SK-N-MC (cell line): ENCODE measurements at regions not wholly inside any gene's neighbourhood (a gene's known extent, or its start where the extent isn't known, plus 50 kb on each side); places are given as distances from the start of the nearest gene placed in this dataset.

Source experiments
- EZH2 ChIP-seq: fragments of 200-600 bp; sonication (generic); IDR thresholded peaks from one replicate; pipeline ENCODE4 v1.6.1; 2017; ENCODE audit warnings: antibody characterized with exemption
- FOXP2 ChIP-seq: optimal IDR thresholded peaks from 2 replicates; pipeline ENCODE3; 2011; ENCODE audit warnings: mild to moderate bottlenecking, moderate library complexity; ENCODE audit not compliant: insufficient read depth; ENCODE audit errors: extremely low read length, control extremely low read depth
- POLR2AphosphoS5 ChIP-seq: IDR thresholded peaks from 2 replicates; pipeline ENCODE4 v1.6.1; 2012; ENCODE audit warnings: mild to moderate bottlenecking, low read depth, low read length, borderline replicate concordance

DNA sequence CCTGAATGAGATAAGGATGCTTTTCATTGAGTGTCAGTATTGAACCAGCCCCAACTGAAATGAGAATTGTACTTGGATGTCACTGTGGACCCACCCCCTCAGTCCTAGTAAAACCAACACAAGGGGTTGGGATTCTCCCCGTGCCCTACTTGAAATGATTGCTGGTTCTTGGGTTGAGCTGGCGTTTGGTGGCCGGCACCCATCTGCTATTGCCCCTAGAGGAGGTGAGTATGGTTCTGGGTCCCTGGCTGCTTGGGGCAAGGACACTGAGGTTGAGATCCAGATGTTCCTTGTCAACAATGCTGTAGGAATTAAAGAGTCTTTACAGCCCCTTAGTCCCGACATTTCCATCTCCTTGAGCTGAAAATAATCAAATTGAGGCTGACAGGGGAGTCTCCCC is 170.0 kb upstream of the ZNF32 start:
- TF ChIP-seq EZH2 (no peak), POLR2AphosphoS5 (no peak), FOXP2 (no peak)
